ENCODE measurements at regions not wholly inside any gene's neighbourhood (a gene's known extent, or its start where the extent isn't known, plus 50 kb on each side); places are given as distances from the start of the nearest gene placed in this dataset.

GRCh38 chr21:31530364-31530763, 129.1 kb upstream of the SOD1 start:
- WGBS (ENCODE audit: extremely low coverage, insufficient read length, low lambda C conversion rate) = no CpG with 5 or more reads among the region's 9 CpGs
- Mint-ChIP-seq H3K4me1 (peaks cover 42 to 50% of the 10 kb centered on the region in 2 experiments), H3K27ac (no peak overlapping the region), H3K9me3 (no peaks in the 10 kb centered on the region), H3K36me3 (ENCODE audit: insufficient read depth in 1 of 3, low read depth in 3 of 3) (0 out of 7 replicates have a peak, but pooled peaks cover 0 to 2% (median 0%) of the 10 kb centered on the region in 3 experiments), H3K4me3 (no peak overlapping the region), H3K27me3 (ENCODE audit: low read depth) (no peaks in the 10 kb centered on the region)
- Histone ChIP-seq H2BK20ac (ENCODE audit: low read depth, low read length, poor library complexity, severe bottlenecking) (no peak overlapping the region), H3K27me3 (ENCODE audit: insufficient read depth, low read length) (no peaks in the 10 kb centered on the region), H2BK120ac (ENCODE audit: low read depth, low read length, poor library complexity, severe bottlenecking) (no peak overlapping the region), H4K8ac (replicated peaks; ENCODE audit: insufficient read length, low read depth, low read length) (no peak overlapping the region), H3K79me2 (ENCODE audit: insufficient read depth, low read length) (no peaks in the 10 kb centered on the region), H3K23ac (ENCODE audit: insufficient read length, low read depth, low read length) (no peak overlapping the region), H3K9me3 (ENCODE audit: control insufficient read depth, low read depth, low read length) (no peaks in the 10 kb centered on the region), H2AFZ (ENCODE audit: low read length) (no peak overlapping the region), H2BK12ac (ENCODE audit: insufficient read length, low read depth, low read length) (no peak overlapping the region), H3K4ac (ENCODE audit: low read depth, low read length) (no peak overlapping the region), H3K23me2 (ENCODE audit: insufficient read length, low read depth, low read length, poor library complexity, severe bottlenecking) (no peaks in the 10 kb centered on the region), H2BK15ac (ENCODE audit: low read depth, low read length) (no peak overlapping the region), H4K5ac (ENCODE audit: insufficient read length, low read depth, low read length) (no peak overlapping the region), H3K4me2 (ENCODE audit: insufficient read depth, insufficient read length, low read length) (no peak overlapping the region), H4K91ac (ENCODE audit: insufficient read length, low read depth, low read length) (no peak overlapping the region), H2AK5ac (ENCODE audit: insufficient read length, low read length) (no peak overlapping the region), H2BK5ac (ENCODE audit: insufficient read length, low read length) (no peak overlapping the region), H3K9ac (ENCODE audit: extremely low read depth, insufficient read length, low read length) (no peak overlapping the region), H3K18ac (ENCODE audit: insufficient read length, low read depth, low read length) (no peak overlapping the region), H3K56ac (ENCODE audit: insufficient read length, low read depth, low read length) (no peak overlapping the region), H3K79me1 (ENCODE audit: insufficient read depth, low read depth, low read length, poor library complexity, severe bottlenecking) (no peaks in the 10 kb centered on the region), H3K27ac (ENCODE audit: insufficient read length, low read depth, low read length) (no peak overlapping the region), H3K4me1 (ENCODE audit: insufficient read depth, low read length) (peaks cover 7% of the 10 kb centered on the region; the same call in 1 of the 2 replicates), H3T11ph (ENCODE audit: low read length) (no peak overlapping the region), H4K20me1 (ENCODE audit: control insufficient read depth, insufficient read depth, insufficient read length) (no peaks in the 10 kb centered on the region), H3K14ac (ENCODE audit: insufficient read depth, low read length) (no peak overlapping the region)
- no peak for DNase-seq
- TF ChIP-seq CTCF (conservative IDR thresholded peaks at IDR 0.05) = peak; percentile 21; the same call in 2 of the 3 replicates
